Brain microvascular endothelial cell (primary cell): ENCODE measurements at regions not wholly inside any gene's neighbourhood (a gene's known extent, or its start where the extent isn't known, plus 50 kb on each side); places are given as distances from the start of the nearest gene placed in this dataset.

Source experiments
- DNase-seq: peaks from one replicate; pipeline ENCODE4 v3.0.0-alpha.2; 2020
- H3K27ac ChIP-seq: fragments of 250-450 bp; sonication (Bioruptor Pico); 2 replicates; pipeline ENCODE4 v1.5.1; 2020; ENCODE audit warnings: mild to moderate bottlenecking, moderate library complexity
- H3K27me3 ChIP-seq: fragments of 250-450 bp; sonication (Bioruptor Pico); replicated peaks from 2 replicates; pipeline ENCODE4 v1.5.1; 2020; ENCODE audit warnings: mild to moderate bottlenecking
- H3K36me3 ChIP-seq: fragments of 250-450 bp; sonication (Bioruptor Pico); replicated peaks from 2 replicates; pipeline ENCODE4 v1.5.1; 2020; ENCODE audit warnings: mild to moderate bottlenecking
- H3K4me3 ChIP-seq: 2 replicates; pipeline ENCODE4 v1.5.1; 2011; ENCODE audit warnings: low read depth, mild to moderate bottlenecking, control low read depth, low read length, moderate library complexity
- CTCF ChIP-seq: IDR thresholded peaks from 2 replicates; pipeline ENCODE4 v1.5.1; 2011; ENCODE audit warnings: low read depth, mild to moderate bottlenecking, moderate library complexity, low read length, control low read depth, inconsistent platforms; ENCODE audit errors: missing control alignments
- in situ Hi-C: cut with HindIII; loops from 2 replicates; pipeline ENCODE4 v1.10.0; 2017; ENCODE audit warnings: low sequenced_read_pairs, low pct_ligation_motif_present

- in situ Hi-C loops: no loop called here
- TF ChIP-seq CTCF: peak; percentile 9
These were observed 108.2 kb downstream of the FOXD2 start for GRCh38 chr1:47545912-47546483.

DNA sequence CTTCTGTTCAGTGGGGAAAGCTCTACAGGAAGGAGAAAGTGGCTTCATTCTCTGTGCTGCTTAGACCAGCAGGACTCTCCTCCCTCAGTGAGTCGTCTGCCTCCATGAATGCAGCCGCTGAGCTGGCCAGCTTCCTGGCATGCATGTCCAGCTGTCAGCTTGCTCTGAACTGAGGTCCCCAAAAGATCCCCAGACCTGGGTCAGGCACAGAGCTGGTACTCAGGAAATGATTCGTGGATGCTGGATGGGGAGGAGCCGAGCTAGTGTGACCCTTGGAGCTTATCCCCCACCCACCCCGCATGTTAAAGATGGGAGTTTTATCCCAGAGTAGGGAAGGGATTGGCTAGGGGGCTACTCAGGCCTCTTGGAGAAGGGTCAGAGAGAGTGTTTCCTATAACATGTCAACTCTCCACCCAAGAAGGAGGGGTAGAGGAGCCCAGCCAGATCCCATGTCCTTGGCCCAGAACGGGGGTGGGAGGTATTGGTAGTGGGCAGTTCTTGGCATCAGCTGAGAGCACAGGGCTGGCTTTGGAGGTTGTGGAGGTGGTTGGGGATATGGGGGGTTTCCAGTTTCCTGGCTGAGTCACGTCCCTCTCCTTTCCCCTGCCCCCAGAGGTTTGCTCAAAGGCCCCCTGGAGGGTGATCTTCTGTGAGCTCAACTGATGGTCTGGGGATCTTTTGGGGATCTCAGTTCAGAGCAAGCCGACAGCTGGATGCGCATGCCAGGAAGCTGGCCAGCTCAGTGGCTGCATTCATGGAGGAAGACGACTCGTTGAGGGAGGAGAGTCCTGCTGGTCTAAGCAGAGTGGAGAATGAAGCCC, 110.1 kb downstream of the FOXD2 start:
- H3K27me3 ChIP-seq: no peaks in the 10 kb centered on the region

More at GRCh38 chr1:47545912-47546483, 108.2 kb downstream of the FOXD2 start:
- Histone ChIP-seq H3K27me3 (no peaks in the 10 kb centered on the region), H3K27ac (no peak overlapping the region), H3K4me3 (no peak overlapping the region), H3K36me3 (no peaks in the 10 kb centered on the region)
- DNase-seq: no peak

GRCh38 chr1:47548637-47549036, 110.8 kb downstream of the FOXD2 start:
- no peak overlapping the region for H3K27ac ChIP-seq
- no peaks in the 10 kb centered on the region for H3K36me3 ChIP-seq
- H3K27me3 ChIP-seq: no peaks in the 10 kb centered on the region
- no peak overlapping the region for H3K4me3 ChIP-seq
- TF ChIP-seq CTCF: no peak
- in situ Hi-C loops: no loop called here
- DNase-seq: no peak

More for the DNA sequence above, 110.1 kb downstream of the FOXD2 start:
- peak; percentile 11 for DNase-seq
- in situ Hi-C loops: no loop called here
- no peak overlapping the region for H3K4me3 ChIP-seq
- no peak overlapping the region for H3K27ac ChIP-seq
- no peak for TF ChIP-seq CTCF
- H3K36me3 ChIP-seq: no peaks in the 10 kb centered on the region

GRCh38 chr1:47549532-47549931, 111.7 kb downstream of the FOXD2 start:
- no peak for DNase-seq
- in situ Hi-C loops: no loop called here
- Histone ChIP-seq H3K36me3 (no peaks in the 10 kb centered on the region), H3K27me3 (no peaks in the 10 kb centered on the region), H3K27ac (no peak overlapping the region), H3K4me3 (no peak overlapping the region)
- peak; percentile 4 for TF ChIP-seq CTCF

- no peak for TF ChIP-seq CTCF
- DNase-seq: no peak
- Histone ChIP-seq H3K36me3 (no peaks in the 10 kb centered on the region), H3K27me3 (no peaks in the 10 kb centered on the region), H3K27ac (no peak overlapping the region), H3K4me3 (no peak overlapping the region)
- in situ Hi-C loops: no loop called here
These were observed 113.1 kb downstream of the FOXD2 start for GRCh38 chr1:47550929-47551328.
